ENCODE measurements at regions not wholly inside any gene's neighbourhood (a gene's known extent, or its start where the extent isn't known, plus 50 kb on each side); places are given as distances from the start of the nearest gene placed in this dataset.

DNA sequence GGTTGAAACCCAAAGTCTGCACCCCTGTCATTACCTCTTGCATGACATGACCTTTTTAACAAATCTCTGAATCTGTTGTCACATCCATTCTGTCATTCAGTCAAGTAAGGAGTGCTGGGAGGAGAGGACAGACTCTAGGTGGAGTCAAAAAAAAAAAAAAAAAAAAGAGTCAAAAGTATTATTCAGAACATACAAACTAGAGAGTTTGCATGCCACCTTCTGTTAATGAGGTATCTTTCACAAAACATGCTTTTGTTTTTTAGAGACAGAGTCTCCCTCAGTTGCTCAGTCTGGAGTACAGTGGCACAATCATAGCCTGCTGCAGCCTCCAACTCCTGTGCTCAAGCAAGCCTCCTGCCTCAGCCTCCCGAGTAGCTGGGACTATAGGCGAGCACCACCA lies 81.6 kb upstream of the ARMC3 start:
- H3K4me1 ChIP-seq = no peaks in the 10 kb centered on the region
- H3K27me3 ChIP-seq = no peaks in the 10 kb centered on the region
- H3K27ac ChIP-seq = no peak overlapping the region
- H3K4me3 ChIP-seq = no peak overlapping the region
- no peaks in the 10 kb centered on the region for H3K9me3 ChIP-seq
- intact Hi-C loops (cut with DNase I) = no loop called here
- no peak for TF ChIP-seq CTCF (IDR thresholded peaks at IDR 0.05)
- no peaks in the 10 kb centered on the region for H3K36me3 ChIP-seq
- no peak overlapping the region for H3K9ac ChIP-seq (ENCODE audit: low read depth in 2 of 2, low read length in 2 of 2)
- no peak for DNase-seq

- Histone ChIP-seq H3K9ac (ENCODE audit: low read depth in 2 of 2, low read length in 2 of 2) (no peak overlapping the region), H3K36me3 (no peaks in the 10 kb centered on the region), H3K27ac (no peak overlapping the region), H3K4me1 (no peaks in the 10 kb centered on the region), H3K27me3 (no peaks in the 10 kb centered on the region), H3K4me3 (no peak overlapping the region), H3K9me3 (no peaks in the 10 kb centered on the region)
- DNase-seq = no peak
- no peak for TF ChIP-seq CTCF (IDR thresholded peaks at IDR 0.05)
- intact Hi-C loops (cut with DNase I) = no loop called here
Measured at GRCh38 chr10:22839639-22840038, 88.2 kb upstream of the ARMC3 start.

- no peak for DNase-seq
- H3K36me3 ChIP-seq = no peaks in the 10 kb centered on the region
- H3K4me3 ChIP-seq = no peak overlapping the region
- intact Hi-C loops (cut with DNase I) = no loop called here
- H3K4me1 ChIP-seq = no peaks in the 10 kb centered on the region
- TF ChIP-seq CTCF (IDR thresholded peaks at IDR 0.05) = no peak
- H3K27ac ChIP-seq = no peak overlapping the region
- H3K9ac ChIP-seq (ENCODE audit: low read depth in 2 of 2, low read length in 2 of 2) = no peak overlapping the region
- no peaks in the 10 kb centered on the region for H3K9me3 ChIP-seq
- no peaks in the 10 kb centered on the region for H3K27me3 ChIP-seq
Measured at GRCh38 chr10:22837771-22838170, 90.1 kb upstream of the ARMC3 start.

DNA sequence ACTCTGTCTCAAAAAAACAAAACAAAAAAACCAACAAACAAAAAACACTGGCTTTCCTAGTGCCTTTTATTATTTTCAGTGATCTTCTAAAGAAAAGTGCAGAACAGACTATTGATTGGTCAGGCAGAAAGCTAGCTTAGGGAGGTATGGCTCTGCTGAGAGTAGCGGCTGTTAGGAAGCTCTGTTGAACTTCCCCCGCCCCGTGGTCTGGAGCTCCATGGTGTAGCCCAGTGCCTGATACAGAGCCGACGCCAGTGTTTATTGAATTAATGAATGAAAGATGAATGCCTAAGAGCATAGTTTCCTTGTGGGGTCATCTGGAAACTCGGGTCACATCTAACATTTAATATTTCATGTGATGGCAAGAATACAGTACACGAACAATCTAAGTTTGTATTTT lies 90.5 kb upstream of the ARMC3 start:
- Histone ChIP-seq H3K27ac (no peak overlapping the region), H3K4me3 (no peak overlapping the region), H3K4me1 (no peaks in the 10 kb centered on the region), H3K9me3 (no peaks in the 10 kb centered on the region), H3K36me3 (no peaks in the 10 kb centered on the region), H3K9ac (ENCODE audit: low read depth in 2 of 2, low read length in 2 of 2) (no peak overlapping the region), H3K27me3 (no peaks in the 10 kb centered on the region)
- no peak for DNase-seq
- TF ChIP-seq CTCF (IDR thresholded peaks at IDR 0.05) = no peak
- intact Hi-C loops (cut with DNase I) = no loop called here

- H3K27me3 ChIP-seq = no peaks in the 10 kb centered on the region
- H3K36me3 ChIP-seq = no peaks in the 10 kb centered on the region
Measured at GRCh38 chr10:22834471-22834870, 93.4 kb upstream of the ARMC3 start.

More at GRCh38 chr10:22834471-22834870, 93.4 kb upstream of the ARMC3 start:
- Histone ChIP-seq H3K4me1 (no peaks in the 10 kb centered on the region), H3K27ac (no peak overlapping the region), H3K9ac (ENCODE audit: low read depth in 2 of 2, low read length in 2 of 2) (no peak overlapping the region), H3K9me3 (no peaks in the 10 kb centered on the region), H3K4me3 (no peak overlapping the region)
- DNase-seq = no peak
- no peak for TF ChIP-seq CTCF (IDR thresholded peaks at IDR 0.05)
- intact Hi-C loops (cut with DNase I) = no loop called here

Data from colonic mucosa (tissue), 4 donors.